ENCODE measurements at regions not wholly inside any gene's neighbourhood (a gene's known extent, or its start where the extent isn't known, plus 50 kb on each side); places are given as distances from the start of the nearest gene placed in this dataset.

DNA sequence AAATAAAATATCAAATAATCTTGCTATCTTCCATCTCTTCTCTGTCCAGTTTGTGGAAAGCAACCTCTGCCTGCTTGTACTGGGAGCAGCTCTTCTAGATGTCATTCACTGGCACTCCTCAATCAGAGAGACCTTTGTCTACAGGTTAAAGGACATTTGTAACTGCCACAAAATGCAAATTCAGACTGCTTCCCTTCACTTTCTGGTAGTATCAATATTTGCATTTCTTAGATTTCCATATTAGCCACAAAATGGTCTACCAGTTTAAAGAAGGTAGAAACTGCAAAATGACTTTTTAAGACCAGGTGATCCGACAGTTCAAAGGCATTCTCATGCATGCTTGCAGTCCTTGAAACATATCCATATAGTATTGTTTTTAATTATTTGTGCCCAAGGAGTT is 51.7 kb upstream of the RCN1 start:
- no peaks in the 10 kb centered on the region for H3K27me3 Mint-ChIP-seq (ENCODE audit: low read depth)
- peaks cover 12% of the 10 kb centered on the region for H3K4me1 Mint-ChIP-seq
- H3K9me3 Mint-ChIP-seq: no peaks in the 10 kb centered on the region
- H3K4me3 Mint-ChIP-seq: no peak overlapping the region
- DNase-seq (ENCODE audit: low read depth, low spot score): no peak
- H3K27ac Mint-ChIP-seq (ENCODE audit: unreplicated experiment): no peak overlapping the region
- no peaks in the 10 kb centered on the region for H3K36me3 Mint-ChIP-seq (ENCODE audit: low read depth)
- TF ChIP-seq, protein P1, sequence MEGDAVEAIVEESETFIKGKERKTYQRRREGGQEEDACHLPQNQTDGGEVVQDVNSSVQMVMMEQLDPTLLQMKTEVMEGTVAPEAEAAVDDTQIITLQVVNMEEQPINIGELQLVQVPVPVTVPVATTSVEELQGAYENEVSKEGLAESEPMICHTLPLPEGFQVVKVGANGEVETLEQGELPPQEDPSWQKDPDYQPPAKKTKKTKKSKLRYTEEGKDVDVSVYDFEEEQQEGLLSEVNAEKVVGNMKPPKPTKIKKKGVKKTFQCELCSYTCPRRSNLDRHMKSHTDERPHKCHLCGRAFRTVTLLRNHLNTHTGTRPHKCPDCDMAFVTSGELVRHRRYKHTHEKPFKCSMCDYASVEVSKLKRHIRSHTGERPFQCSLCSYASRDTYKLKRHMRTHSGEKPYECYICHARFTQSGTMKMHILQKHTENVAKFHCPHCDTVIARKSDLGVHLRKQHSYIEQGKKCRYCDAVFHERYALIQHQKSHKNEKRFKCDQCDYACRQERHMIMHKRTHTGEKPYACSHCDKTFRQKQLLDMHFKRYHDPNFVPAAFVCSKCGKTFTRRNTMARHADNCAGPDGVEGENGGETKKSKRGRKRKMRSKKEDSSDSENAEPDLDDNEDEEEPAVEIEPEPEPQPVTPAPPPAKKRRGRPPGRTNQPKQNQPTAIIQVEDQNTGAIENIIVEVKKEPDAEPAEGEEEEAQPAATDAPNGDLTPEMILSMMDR (conservative IDR thresholded peaks at IDR 0.05): no peak

DNA sequence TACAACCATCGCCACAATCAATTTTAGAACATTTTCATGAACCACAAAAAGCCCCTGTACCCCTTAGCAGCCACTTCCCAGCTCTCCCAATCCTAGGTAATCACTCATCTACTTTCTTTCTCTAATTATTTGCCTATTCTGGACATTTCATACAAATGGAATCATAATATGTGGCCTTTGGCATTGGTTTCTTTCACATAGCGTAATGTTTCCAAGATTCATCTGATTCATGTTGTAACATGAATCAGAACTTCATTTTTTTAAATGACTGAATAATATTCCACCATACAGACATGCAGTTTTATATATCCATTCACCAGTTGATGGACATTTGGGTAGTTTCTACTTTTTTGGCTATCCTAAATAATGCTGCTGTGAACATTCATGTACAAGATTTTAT is 56.2 kb upstream of the RCN1 start:
- Mint-ChIP-seq H3K27me3 (ENCODE audit: low read depth) (no peaks in the 10 kb centered on the region), H3K4me1 (no peaks in the 10 kb centered on the region), H3K36me3 (ENCODE audit: low read depth) (no peaks in the 10 kb centered on the region), H3K27ac (ENCODE audit: unreplicated experiment) (no peak overlapping the region), H3K9me3 (no peaks in the 10 kb centered on the region), H3K4me3 (no peak overlapping the region)
- TF ChIP-seq, protein P1 (conservative IDR thresholded peaks at IDR 0.05): no peak
- no peak for DNase-seq (ENCODE audit: low read depth, low spot score)

DNA sequence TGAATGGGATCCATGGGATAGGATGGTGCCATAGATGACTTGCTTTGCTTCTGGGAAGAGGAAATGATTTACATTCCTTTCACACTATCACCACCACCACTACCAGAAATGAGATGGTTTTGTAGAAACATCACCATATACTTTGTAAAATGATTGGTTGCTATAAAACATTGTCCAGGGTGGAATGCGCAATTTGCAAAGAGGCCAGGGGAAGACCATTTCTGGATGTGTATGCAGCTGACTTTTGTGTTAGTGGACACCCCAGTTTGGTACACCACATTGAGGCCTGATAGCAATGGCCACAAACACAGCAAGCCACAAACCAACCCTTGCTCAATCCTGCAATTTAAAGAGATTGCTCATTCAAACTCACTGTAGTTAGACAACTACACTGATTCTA is 56.7 kb upstream of the RCN1 start:
- Mint-ChIP-seq H3K4me3 (no peak overlapping the region), H3K27me3 (ENCODE audit: low read depth) (no peaks in the 10 kb centered on the region), H3K4me1 (no peaks in the 10 kb centered on the region), H3K27ac (ENCODE audit: unreplicated experiment) (no peak overlapping the region), H3K36me3 (ENCODE audit: low read depth) (no peaks in the 10 kb centered on the region), H3K9me3 (no peaks in the 10 kb centered on the region)
- TF ChIP-seq, protein P1 (conservative IDR thresholded peaks at IDR 0.05): no peak
- no peak for DNase-seq (ENCODE audit: low read depth, low spot score)

GRCh38 chr11:32033491-32033890 is 57.4 kb upstream of the RCN1 start:
- TF ChIP-seq, protein P1 (conservative IDR thresholded peaks at IDR 0.05): no peak
- no peaks in the 10 kb centered on the region for H3K4me1 Mint-ChIP-seq
- no peak for DNase-seq (ENCODE audit: low read depth, low spot score)
- no peaks in the 10 kb centered on the region for H3K36me3 Mint-ChIP-seq (ENCODE audit: low read depth)
- H3K4me3 Mint-ChIP-seq: no peak overlapping the region
- no peaks in the 10 kb centered on the region for H3K9me3 Mint-ChIP-seq
- no peaks in the 10 kb centered on the region for H3K27me3 Mint-ChIP-seq (ENCODE audit: low read depth)
- no peak overlapping the region for H3K27ac Mint-ChIP-seq (ENCODE audit: unreplicated experiment)

DNA sequence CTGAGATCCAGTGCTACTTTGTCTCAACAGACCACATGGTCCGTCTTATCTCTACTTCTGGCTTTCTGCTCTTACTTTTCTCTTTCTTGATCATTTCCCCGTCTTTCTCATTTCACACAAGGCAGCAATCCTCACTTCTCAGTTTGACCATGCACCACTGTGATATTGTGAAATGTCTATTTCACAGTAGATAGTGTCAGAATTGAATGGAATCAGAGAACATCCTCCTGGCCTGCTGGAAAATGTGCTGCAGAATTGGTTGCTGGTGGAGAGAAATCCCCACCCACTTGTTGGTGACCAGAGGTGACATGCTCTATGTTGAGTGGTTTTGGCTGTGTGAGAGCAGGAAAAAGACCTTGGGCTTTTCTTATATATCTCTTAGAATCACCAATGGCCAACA is 57.8 kb upstream of the RCN1 start:
- Mint-ChIP-seq H3K27ac (ENCODE audit: unreplicated experiment) (no peak overlapping the region), H3K9me3 (no peaks in the 10 kb centered on the region), H3K4me3 (no peak overlapping the region), H3K27me3 (ENCODE audit: low read depth) (no peaks in the 10 kb centered on the region), H3K36me3 (ENCODE audit: low read depth) (no peaks in the 10 kb centered on the region), H3K4me1 (no peaks in the 10 kb centered on the region)
- TF ChIP-seq, protein P1 (conservative IDR thresholded peaks at IDR 0.05): no peak
- DNase-seq (ENCODE audit: low read depth, low spot score): no peak

GRCh38 chr11:32032478-32032877 is 58.4 kb upstream of the RCN1 start:
- Mint-ChIP-seq H3K27ac (ENCODE audit: unreplicated experiment) (no peak overlapping the region), H3K36me3 (ENCODE audit: low read depth) (no peaks in the 10 kb centered on the region), H3K9me3 (no peaks in the 10 kb centered on the region), H3K4me3 (no peak overlapping the region), H3K4me1 (no peaks in the 10 kb centered on the region), H3K27me3 (ENCODE audit: low read depth) (no peaks in the 10 kb centered on the region)
- DNase-seq (ENCODE audit: low read depth, low spot score): no peak
- TF ChIP-seq, protein P1 (conservative IDR thresholded peaks at IDR 0.05): no peak

All from neural crest cell (in vitro differentiated cells).